DND-41 (cell line): ENCODE measurements at regions not wholly inside any gene's neighbourhood (a gene's known extent, or its start where the extent isn't known, plus 50 kb on each side); places are given as distances from the start of the nearest gene placed in this dataset.

Source experiments
- ATAC-seq: fragments of 200-7000 bp; cut with Tn5 transposase; 3 replicates; pipeline ENCODE4 v1.9.1; 2021; ENCODE audit warnings: low read depth; ENCODE audit not compliant: insufficient read depth
- DNase-seq: peaks from one replicate; pipeline ENCODE4 v3.0.0-alpha.2; 2020
- H2AFZ ChIP-seq: 2 replicates; pipeline ENCODE4 v1.6.0; 2012; ENCODE audit warnings: low read depth, low read length
- H3K27ac ChIP-seq: 2 replicates; pipeline ENCODE4 v1.5.1; 2012; ENCODE audit warnings: low read length, inconsistent platforms
- H3K27me3 ChIP-seq: fragments of 200-600 bp; sonication (generic); 2 replicates; pipeline ENCODE4 v1.6.0; 2012; ENCODE audit warnings: low read length, mild to moderate bottlenecking, inconsistent platforms; ENCODE audit not compliant: insufficient read depth, poor library complexity
- H3K36me3 ChIP-seq: 2 replicates; pipeline ENCODE4 v1.5.1; 2012; ENCODE audit warnings: low read length, inconsistent platforms; ENCODE audit not compliant: insufficient read depth
- H3K4me1 ChIP-seq: 2 replicates; pipeline ENCODE4 v1.5.1; 2012; ENCODE audit warnings: mild to moderate bottlenecking, low read length; ENCODE audit not compliant: insufficient read depth
- H3K4me2 ChIP-seq: 2 replicates; pipeline ENCODE4 v1.6.0; 2012; ENCODE audit warnings: mild to moderate bottlenecking, moderate library complexity, low read length, inconsistent platforms; ENCODE audit not compliant: insufficient read depth
- H3K4me3 ChIP-seq, 2 experiments: fragments of 200-600 bp in 1 of 2; shearing (Covaris generic) in 1 of 2; 2 replicates each; pipeline ENCODE4 v1.5.1; 2012 to 2016; ENCODE audit warnings: inconsistent platforms in 2 of 2, low read length in 2 of 2, mild to moderate bottlenecking in 2 of 2, low read depth in 1 of 2, moderate library complexity in 1 of 2
- H3K79me2 ChIP-seq: 2 replicates; pipeline ENCODE4 v1.6.0; 2012; ENCODE audit warnings: low read length, inconsistent platforms; ENCODE audit not compliant: insufficient read depth
- H3K9ac ChIP-seq: 2 replicates; pipeline ENCODE4 v1.6.0; 2012; ENCODE audit warnings: low read depth, mild to moderate bottlenecking, inconsistent platforms, low read length, moderate library complexity
- H3K9me3 ChIP-seq: 2 replicates; pipeline ENCODE4 v1.5.1; 2012; ENCODE audit warnings: low read length, moderate library complexity, mild to moderate bottlenecking, inconsistent platforms; ENCODE audit not compliant: insufficient read depth, severe bottlenecking
- H4K20me1 ChIP-seq: 2 replicates; pipeline ENCODE4 v1.6.0; 2012; ENCODE audit warnings: low read length; ENCODE audit not compliant: insufficient read depth
- EZH2 ChIP-seq: IDR thresholded peaks from 3 replicates; pipeline ENCODE4 v1.6.1; 2012; ENCODE audit warnings: borderline replicate concordance, low read depth, mild to moderate bottlenecking, moderate library complexity, low read length, inconsistent platforms; ENCODE audit not compliant: severe bottlenecking
- TF ChIP-seq, protein P1 (sequence below): IDR thresholded peaks from 2 replicates; pipeline ENCODE4 v1.5.1; 2012; ENCODE audit warnings: borderline replicate concordance, low read length, moderate library complexity, mild to moderate bottlenecking; ENCODE audit not compliant: poor library complexity, severe bottlenecking; ENCODE audit errors: extremely low read depth

DNA sequence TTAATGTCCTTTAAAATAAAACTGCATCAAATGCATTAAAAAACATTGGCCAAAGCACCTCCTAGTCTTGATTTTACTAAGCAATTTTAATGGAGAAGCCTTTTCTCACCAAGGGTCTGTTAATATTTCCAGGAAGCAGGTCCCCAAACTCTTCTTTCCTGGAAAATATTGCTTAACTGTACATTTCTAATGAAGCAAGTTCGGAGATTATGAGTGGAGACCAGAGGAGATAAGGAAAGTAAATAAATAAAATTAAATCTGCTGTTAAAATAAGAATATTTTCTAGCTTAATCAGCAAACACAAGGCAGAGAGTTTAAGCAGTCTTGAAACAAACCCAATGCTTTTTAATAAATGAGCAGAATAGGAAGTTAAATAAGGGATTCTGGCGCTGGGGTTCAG is 322.4 kb downstream of the PTEN start:
- no peak for TF ChIP-seq EZH2
- TF ChIP-seq, protein P1, sequence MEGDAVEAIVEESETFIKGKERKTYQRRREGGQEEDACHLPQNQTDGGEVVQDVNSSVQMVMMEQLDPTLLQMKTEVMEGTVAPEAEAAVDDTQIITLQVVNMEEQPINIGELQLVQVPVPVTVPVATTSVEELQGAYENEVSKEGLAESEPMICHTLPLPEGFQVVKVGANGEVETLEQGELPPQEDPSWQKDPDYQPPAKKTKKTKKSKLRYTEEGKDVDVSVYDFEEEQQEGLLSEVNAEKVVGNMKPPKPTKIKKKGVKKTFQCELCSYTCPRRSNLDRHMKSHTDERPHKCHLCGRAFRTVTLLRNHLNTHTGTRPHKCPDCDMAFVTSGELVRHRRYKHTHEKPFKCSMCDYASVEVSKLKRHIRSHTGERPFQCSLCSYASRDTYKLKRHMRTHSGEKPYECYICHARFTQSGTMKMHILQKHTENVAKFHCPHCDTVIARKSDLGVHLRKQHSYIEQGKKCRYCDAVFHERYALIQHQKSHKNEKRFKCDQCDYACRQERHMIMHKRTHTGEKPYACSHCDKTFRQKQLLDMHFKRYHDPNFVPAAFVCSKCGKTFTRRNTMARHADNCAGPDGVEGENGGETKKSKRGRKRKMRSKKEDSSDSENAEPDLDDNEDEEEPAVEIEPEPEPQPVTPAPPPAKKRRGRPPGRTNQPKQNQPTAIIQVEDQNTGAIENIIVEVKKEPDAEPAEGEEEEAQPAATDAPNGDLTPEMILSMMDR: no peak
- Histone ChIP-seq H3K9ac (no peak overlapping the region), H4K20me1 (no peaks in the 10 kb centered on the region), H3K9me3 (no peaks in the 10 kb centered on the region), H3K36me3 (no peaks in the 10 kb centered on the region), H2AFZ (no peak overlapping the region), H3K27ac (no peak overlapping the region), H3K4me2 (no peak overlapping the region), H3K4me3 (no peak overlapping the region), H3K27me3 (no peaks in the 10 kb centered on the region), H3K4me1 (peaks cover 5% of the 10 kb centered on the region; the same call in 1 of the 2 replicates), H3K79me2 (no peaks in the 10 kb centered on the region)
- DNase-seq (no peak), ATAC-seq (no peak)

DNA sequence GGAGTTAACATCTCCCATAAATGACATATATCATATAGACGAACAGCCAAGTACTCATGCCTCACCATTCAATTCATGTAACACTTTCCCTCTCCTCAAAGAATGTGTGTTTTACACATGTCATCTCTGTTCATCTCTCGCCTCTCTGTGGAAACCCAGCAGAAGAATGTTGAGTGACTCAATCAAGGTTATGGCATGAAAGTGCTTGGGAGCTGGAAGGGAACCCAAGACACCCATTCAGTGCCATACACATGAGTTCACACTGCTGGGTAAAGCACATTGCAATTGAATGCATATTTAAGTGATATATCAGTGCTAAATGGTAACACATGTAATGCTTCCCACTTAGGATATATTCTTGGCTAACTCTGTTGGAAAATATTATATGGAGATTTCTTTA is 322.9 kb downstream of the PTEN start:
- no peak for DNase-seq
- H3K27ac ChIP-seq: no peak overlapping the region
- TF ChIP-seq EZH2: no peak
- TF ChIP-seq, protein P1: no peak
- H3K9me3 ChIP-seq: no peaks in the 10 kb centered on the region
- no peak; the same call in 2 of the 3 replicates for ATAC-seq
- no peak overlapping the region for H3K4me2 ChIP-seq
- H2AFZ ChIP-seq: no peak overlapping the region
- no peaks in the 10 kb centered on the region for H3K27me3 ChIP-seq
- peaks cover 5% of the 10 kb centered on the region; the same call in 1 of the 2 replicates for H3K4me1 ChIP-seq
- H3K79me2 ChIP-seq: no peaks in the 10 kb centered on the region
- no peak overlapping the region for H3K9ac ChIP-seq
- no peaks in the 10 kb centered on the region for H3K36me3 ChIP-seq
- no peaks in the 10 kb centered on the region for H4K20me1 ChIP-seq
- H3K4me3 ChIP-seq: no peak overlapping the region

DNA sequence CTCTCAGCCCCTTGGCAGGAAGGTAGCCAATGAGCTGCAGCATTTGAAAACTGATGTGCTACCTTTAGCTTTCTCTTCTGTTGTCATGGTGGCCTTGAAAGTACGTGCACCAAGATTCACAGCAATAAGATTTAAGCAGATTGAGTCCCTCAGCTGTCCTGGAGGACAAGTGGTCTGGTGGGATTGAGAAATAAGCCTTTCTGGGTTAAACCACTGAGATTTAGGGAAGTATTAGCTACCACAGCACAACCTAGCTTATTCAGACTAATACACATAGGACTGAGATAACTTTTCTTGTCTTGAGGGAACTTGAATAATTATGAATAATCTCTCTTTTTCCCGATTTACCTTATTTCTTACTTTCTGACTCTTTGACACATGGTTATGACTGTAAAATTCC is 324.0 kb downstream of the PTEN start:
- Histone ChIP-seq H3K27me3 (no peaks in the 10 kb centered on the region), H2AFZ (no peak overlapping the region), H4K20me1 (no peaks in the 10 kb centered on the region), H3K4me2 (no peak overlapping the region), H3K36me3 (no peaks in the 10 kb centered on the region), H3K27ac (no peak overlapping the region), H3K4me3 (no peak overlapping the region), H3K79me2 (no peaks in the 10 kb centered on the region), H3K9me3 (no peaks in the 10 kb centered on the region), H3K4me1 (peaks cover 6% of the 10 kb centered on the region), H3K9ac (no peak overlapping the region)
- TF ChIP-seq EZH2: no peak
- TF ChIP-seq, protein P1: no peak
- no peak for DNase-seq
- ATAC-seq: no peak

DNA sequence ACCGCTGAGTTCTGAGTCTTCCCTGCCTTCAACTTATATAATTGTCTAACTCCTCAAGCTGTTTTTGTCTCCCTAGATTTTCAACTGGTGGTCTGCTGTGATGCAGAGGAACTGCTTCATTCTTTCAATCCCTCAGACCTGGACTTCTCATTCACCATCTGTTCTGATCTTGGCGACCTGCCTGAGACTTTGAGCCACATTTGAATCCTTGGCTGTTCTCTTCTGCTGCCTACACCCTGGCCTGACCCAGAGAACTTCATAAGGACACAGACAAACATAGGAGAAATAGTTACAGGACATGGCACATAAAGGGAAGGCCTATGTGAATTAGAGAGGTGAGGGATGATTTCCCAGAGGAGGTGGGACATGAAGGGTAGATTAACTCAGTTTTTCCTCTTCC is 326.7 kb downstream of the PTEN start:
- Histone ChIP-seq H2AFZ (no peak overlapping the region), H3K9me3 (no peaks in the 10 kb centered on the region), H3K4me1 (peaks cover 33% of the 10 kb centered on the region), H3K79me2 (no peaks in the 10 kb centered on the region), H3K9ac (no peak overlapping the region), H3K4me2 (no peak overlapping the region), H4K20me1 (no peaks in the 10 kb centered on the region), H3K27ac (no peak overlapping the region), H3K27me3 (no peaks in the 10 kb centered on the region), H3K4me3 (no peak overlapping the region), H3K36me3 (no peaks in the 10 kb centered on the region)
- TF ChIP-seq, protein P1: no peak
- TF ChIP-seq EZH2: no peak
- DNase-seq (no peak), ATAC-seq (no peak)
